Forelimb muscle (tissue), 1 donor: ENCODE measurements at regions not wholly inside any gene's neighbourhood (a gene's known extent, or its start where the extent isn't known, plus 50 kb on each side); places are given as distances from the start of the nearest gene placed in this dataset.
A peak's percentile ranks its signal among the peaks of the same experiment; 100 is the strongest.

Experiments
- DNase-seq: peaks from one replicate; pipeline ENCODE4 v3.0.0-alpha.2; 2013; ENCODE audit warnings: low read depth

GRCh38 chr4:18880871-18881270 lies 859.3 kb upstream of the LCORL start:
- DNase-seq, result no peak

DNA sequence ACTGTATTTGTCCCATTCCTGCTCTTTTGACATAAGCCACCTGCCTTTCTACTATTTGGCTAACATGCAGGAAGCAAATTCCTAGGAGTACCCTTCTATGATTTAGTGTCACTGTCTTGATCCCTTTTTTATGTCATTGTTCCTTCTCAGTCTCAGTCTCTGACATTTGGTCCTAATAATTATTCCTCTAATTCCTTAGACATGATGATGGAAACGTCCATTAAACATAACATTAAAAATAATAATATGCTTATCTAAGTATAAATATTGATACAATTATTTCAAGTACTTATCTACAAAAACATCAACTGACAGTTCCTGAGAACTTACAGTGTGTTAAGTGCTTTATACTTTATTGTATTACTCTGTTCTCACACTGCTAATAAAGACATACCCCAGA lies 857.0 kb upstream of the LCORL start:
- no peak for DNase-seq

- no peak for DNase-seq
These were observed 847.6 kb upstream of the LCORL start for GRCh38 chr4:18869166-18869565.

GRCh38 chr4:18860836-18861530 lies 839.4 kb upstream of the LCORL start:
- DNase-seq, result no peak

- no peak for DNase-seq
These were observed 837.9 kb upstream of the LCORL start for GRCh38 chr4:18859468-18859867.

- no peak for DNase-seq
These were observed 836.8 kb upstream of the LCORL start for GRCh38 chr4:18858229-18858922.

DNA sequence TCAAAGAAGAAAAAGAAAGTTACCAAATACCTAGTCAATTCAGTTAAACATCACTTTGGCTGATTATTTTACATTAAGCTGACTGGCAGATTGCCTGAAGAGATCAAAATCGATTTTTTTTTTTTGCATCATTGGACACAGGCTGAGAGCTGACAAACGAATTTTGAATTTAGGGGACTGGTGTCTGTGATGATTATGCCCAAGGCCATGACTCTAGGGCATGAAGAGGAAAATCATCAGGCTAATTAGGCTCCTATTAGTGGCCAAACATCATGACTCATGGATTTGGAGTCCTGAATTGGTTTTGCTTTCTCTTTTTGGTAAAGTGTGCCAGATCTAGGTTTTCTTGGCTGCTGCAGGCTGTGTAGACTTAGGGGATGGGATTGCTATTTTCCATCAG lies 829.3 kb upstream of the LCORL start:
- no peak for DNase-seq

GRCh38 chr4:18847249-18847890 lies 825.8 kb upstream of the LCORL start:
- no peak for DNase-seq

- DNase-seq, result no peak
These were observed 824.8 kb upstream of the LCORL start for GRCh38 chr4:18846313-18846712.

- DNase-seq, result no peak
These were observed 823.2 kb upstream of the LCORL start for GRCh38 chr4:18844726-18845125.

GRCh38 chr4:18842431-18842830 lies 820.9 kb upstream of the LCORL start:
- DNase-seq, result no peak

DNA sequence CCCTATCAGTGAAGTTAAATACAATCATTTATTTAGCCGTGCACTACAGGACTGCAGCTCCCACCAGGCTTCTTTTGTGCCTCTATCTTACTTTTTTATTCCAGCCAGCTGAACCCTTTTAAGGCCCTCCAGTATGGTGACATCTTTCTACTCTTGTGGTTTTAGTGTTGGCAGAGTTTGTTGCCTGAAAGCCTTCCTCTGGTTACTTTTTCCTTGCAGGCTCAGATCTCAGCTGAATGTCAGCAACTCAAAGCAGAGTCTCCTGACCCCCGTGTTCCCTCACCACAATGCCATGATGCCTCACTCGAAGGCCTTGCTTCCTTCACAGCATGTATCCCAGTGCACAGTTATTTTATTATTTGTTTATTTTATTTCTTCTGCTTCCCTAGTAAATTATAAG lies 818.9 kb upstream of the LCORL start:
- no peak for DNase-seq

DNA sequence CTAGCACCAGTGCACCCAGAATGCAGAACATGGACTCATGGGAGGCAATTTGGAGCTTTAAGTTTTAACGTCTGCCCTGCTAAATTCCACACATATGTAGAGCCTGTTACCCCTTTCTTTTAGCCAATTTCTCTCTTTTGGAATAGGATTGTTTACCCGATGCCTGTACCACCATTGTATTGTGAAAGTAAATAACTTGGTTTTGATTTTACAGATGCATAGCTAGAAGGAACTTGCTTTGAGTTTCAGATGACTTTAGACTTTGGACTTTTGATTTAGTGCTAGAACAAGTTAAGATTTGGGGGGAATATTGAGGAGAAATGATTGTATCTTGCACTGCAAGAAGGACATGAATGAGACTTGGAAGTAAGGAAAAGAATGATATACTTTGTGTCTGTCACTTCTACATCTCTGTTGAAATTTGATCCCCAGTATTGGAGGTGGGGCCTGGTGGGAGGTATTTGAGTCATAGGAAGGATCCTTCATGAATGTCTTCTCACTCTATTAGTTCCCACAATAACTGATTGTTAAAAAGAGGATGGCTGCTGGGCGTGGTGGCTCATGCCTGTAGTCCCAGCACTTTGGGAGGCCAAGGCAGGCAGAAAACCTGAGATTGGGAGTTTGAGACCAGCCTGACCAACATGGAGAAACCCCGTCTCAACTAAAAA lies 794.8 kb upstream of the LCORL start:
- no peak for DNase-seq

DNA sequence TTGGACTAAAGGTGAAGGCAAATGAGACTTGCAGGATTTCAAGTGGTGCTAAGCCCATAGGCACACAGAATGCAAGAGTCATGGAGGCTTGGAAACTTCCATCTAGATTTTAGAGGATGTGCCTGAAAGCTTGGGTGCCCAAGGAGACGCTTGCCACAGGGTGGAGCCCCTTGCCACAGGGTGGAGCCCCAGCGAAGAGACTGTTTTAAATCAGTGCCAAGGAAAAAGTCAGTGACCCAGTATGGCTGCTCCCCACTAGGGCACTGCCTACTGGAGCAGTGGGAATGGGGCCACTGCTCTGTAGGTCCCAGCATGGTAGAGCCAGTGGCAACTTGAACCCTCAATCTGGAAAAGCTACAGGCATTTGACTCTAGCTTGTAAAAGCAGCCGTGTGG lies 794.2 kb upstream of the LCORL start:
- DNase-seq, result no peak

GRCh38 chr4:18815081-18815778 lies 793.7 kb upstream of the LCORL start:
- no peak for DNase-seq

GRCh38 chr4:18813771-18814170 lies 792.2 kb upstream of the LCORL start:
- DNase-seq, result no peak

DNA sequence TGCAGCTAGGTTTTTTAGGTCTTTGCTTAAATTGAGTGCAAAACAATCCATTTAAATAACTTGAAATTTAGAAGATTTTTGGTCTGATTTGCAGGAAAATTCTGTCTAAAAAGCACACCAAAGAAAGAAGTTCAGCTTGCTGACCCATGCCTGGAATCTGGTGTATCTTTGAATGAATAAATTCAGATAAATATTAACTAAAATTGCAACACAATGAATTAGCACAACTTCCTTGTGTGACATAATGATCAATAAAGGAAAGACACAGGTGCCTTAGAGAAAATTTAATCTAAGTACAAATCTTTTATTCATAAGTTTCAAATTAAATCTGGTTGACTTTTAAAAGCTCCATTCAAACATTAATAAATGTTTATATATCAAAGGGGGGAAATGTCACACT lies 791.5 kb upstream of the LCORL start:
- DNase-seq, result no peak

DNA sequence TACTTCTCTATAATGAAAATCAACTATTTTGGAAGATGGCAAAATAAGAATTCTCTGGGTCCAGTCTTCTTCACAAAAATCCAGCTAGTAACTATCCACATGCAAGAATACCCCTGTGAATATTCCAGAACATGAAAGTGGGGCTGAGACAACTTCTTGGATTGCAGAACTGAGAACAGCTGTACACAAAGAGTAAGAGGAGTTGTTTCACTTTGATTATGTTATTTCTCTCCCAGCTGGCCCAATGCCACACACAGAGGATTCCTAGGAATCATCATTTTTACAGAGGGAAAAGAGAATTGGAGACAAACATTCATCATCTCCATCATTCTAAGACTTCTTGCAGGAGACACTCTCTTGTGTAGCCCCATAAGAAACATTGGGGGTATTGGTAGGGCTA lies 782.2 kb upstream of the LCORL start:
- peak; percentile 2 for DNase-seq

DNA sequence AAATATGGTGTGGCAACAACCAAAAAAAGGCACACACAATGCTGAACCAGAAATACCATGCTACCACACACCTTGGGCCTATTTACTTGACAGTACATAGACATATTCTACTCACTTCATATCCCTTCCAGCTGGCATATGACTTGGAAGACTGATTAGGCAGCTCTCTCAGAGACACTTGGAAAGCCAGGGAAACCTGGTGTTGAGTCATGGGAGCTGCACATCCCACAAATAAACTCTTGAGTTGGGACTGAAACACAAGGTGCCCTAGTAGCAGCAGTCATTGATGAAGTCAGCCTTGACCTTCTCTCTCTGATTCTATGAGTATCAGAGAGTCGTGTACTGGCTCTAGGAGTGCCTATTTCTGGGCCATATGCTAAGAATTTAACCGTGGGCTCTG lies 776.6 kb upstream of the LCORL start:
- no peak for DNase-seq

DNA sequence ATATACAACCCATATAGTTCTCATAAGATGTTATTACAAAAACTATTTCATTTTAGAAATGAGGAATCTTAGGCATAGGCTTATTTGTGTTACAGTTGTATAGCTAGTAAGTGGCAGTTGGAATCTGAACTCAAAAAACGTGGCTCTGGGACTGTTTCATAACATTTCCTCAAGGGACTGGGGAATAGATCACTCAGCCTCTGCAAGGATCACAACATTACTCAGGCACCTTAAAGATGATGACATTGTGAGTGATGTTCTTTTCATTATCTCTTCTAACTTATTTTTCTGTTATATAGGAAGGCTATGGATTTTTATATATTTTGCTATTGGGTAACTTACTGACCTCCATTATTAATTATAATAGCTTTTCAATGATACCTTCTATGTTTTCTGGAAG lies 774.2 kb upstream of the LCORL start:
- no peak for DNase-seq

DNA sequence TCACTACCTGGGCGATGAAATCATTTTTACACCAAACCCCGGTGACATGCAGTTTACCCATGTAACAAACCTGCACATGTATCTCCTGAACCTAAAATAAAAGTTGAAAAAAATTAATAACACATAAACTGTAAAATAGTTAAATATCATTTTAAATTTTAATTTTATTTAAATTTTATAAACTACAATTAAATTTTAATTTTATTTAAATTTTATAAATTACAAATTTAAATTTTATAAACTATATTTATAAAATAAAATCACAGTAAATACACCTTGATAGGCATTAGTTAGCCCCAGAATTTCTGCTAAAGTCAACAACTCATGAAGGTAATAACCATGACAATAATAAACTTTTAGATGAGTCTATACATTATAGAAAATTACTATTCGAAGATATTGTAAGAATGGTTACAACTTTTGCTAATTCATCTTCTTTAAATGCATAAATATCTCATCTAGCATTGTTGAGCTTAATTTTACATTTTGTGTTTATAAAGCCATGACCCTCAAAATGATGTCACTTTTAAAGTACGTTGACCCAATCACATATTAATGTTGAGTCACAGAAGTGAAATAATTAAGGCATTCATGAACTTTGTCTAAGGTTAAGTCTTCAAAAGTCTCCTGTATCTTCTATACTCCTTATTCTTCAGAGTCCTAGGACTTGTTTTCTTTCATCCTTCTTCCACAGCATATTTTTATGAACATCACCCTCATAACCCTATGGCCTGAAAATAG lies 755.8 kb upstream of the LCORL start:
- no peak for DNase-seq
